Endothelial cell of umbilical vein (primary cell): ENCODE measurements at regions not wholly inside any gene's neighbourhood (a gene's known extent, or its start where the extent isn't known, plus 50 kb on each side); places are given as distances from the start of the nearest gene placed in this dataset.

Experiments used
- BruUV-seq: library from RNA; stranded (reverse); fragments of 400-500 nt; replicated peaks from 2 replicates; lab custom pipeline; 2021; lab: Mats Ljungman, UMichigan
- CTCF ChIA-PET: fragments of 300-600, 350-600 bp; sonication (Branson Sonifier 250); formaldehyde crosslinking; loops from one replicate; lab custom pipeline; 2021; ENCODE audit warnings: antibody characterized with exemption, inconsistent platforms; lab: Charles Lee
- POLR2A ChIA-PET: fragments of 300-600, 350-600 bp; sonication (Branson Sonifier 250); formaldehyde crosslinking; loops from one replicate; lab custom pipeline; 2021; ENCODE audit warnings: antibody characterized with exemption, inconsistent platforms; lab: Charles Lee
- DNase-seq: peaks from one replicate; pipeline ENCODE4 v3.0.0-alpha.2; 2011; ENCODE audit warnings: low read depth, low spot score
- FAIRE-seq: peaks from 2 replicates; lab custom pipeline; 2011; peaks lifted over from hg19 to GRCh38; lab: Jason Lieb, UNC
- H2AFZ ChIP-seq: 2 replicates; pipeline ENCODE4 v1.6.0; 2012; ENCODE audit warnings: low read depth, low read length, control low read depth, inconsistent platforms
- H3K27ac ChIP-seq: 2 replicates; pipeline ENCODE4 v1.5.1; 2011; ENCODE audit warnings: low read depth, mild to moderate bottlenecking, control low read depth, low read length, moderate library complexity; ENCODE audit not compliant: insufficient read depth
- H3K27me3 ChIP-seq, 2 experiments: 2 replicates each; pipeline versions ENCODE4 v1.6.0 to v1.6.1; 2011; ENCODE audit warnings: low read length in 2 of 2, mixed read lengths in 1 of 2; ENCODE audit not compliant: control insufficient read depth in 2 of 2, insufficient read depth in 2 of 2
- H3K36me3 ChIP-seq, 2 experiments: 2 replicates in 1 of 2; 3 replicates in 1 of 2; pipeline ENCODE4 v1.5.1; 2011; ENCODE audit warnings: low read length in 2 of 2, mild to moderate bottlenecking in 1 of 2, moderate library complexity in 1 of 2; ENCODE audit not compliant: control insufficient read depth in 2 of 2, insufficient read depth in 2 of 2; ENCODE audit errors: extremely low read depth in 1 of 2
- H3K4me1 ChIP-seq: 3 replicates; pipeline ENCODE4 v1.5.1; 2011; ENCODE audit warnings: mild to moderate bottlenecking, low read length; ENCODE audit not compliant: control insufficient read depth, insufficient read depth; ENCODE audit errors: extremely low read depth
- H3K4me2 ChIP-seq: 2 replicates; pipeline ENCODE4 v1.6.1; 2011; ENCODE audit warnings: low read length, control low read depth, mixed read lengths; ENCODE audit not compliant: insufficient read depth
- H3K4me3 ChIP-seq, 3 experiments: fragments of 200-600 bp in 1 of 3; sonication (generic), shearing (Covaris generic) in 1 of 3; replicated peaks in 1 of 3; 2 replicates each; pipeline ENCODE4 v1.5.1; 2011 to 2016; ENCODE audit warnings: control low read depth in 3 of 3, low read length in 3 of 3, mild to moderate bottlenecking in 2 of 3, inconsistent platforms in 1 of 3, low read depth in 1 of 3, moderate library complexity in 1 of 3; ENCODE audit not compliant: insufficient read depth in 1 of 3
- H3K79me2 ChIP-seq: 2 replicates; pipeline ENCODE4 v1.6.0; 2012; ENCODE audit warnings: low read length, inconsistent platforms; ENCODE audit not compliant: control insufficient read depth, insufficient read depth
- H3K9ac ChIP-seq: replicated peaks from 2 replicates; pipeline ENCODE3; 2011; ENCODE audit warnings: low read length, control low read depth; ENCODE audit not compliant: insufficient read depth; ENCODE audit errors: extremely low read depth
- H3K9me1 ChIP-seq: replicated peaks from 3 replicates; pipeline ENCODE4 v1.6.0; 2011; ENCODE audit warnings: mild to moderate bottlenecking, low read length; ENCODE audit not compliant: control insufficient read depth, insufficient read depth; ENCODE audit errors: extremely low read depth
- H3K9me3 ChIP-seq: replicated peaks from 2 replicates; pipeline ENCODE4 v1.5.1; 2012; ENCODE audit warnings: low read length, inconsistent platforms; ENCODE audit not compliant: control insufficient read depth, insufficient read depth
- H4K20me1 ChIP-seq: replicated peaks from 2 replicates; pipeline ENCODE3; 2011; ENCODE audit warnings: mild to moderate bottlenecking, low read length; ENCODE audit not compliant: control insufficient read depth, insufficient read depth; ENCODE audit errors: extremely low read depth
- CTCF ChIP-seq, 2 donors: IDR thresholded peaks; 1 replicate in 1 of 2; 2 replicates in 1 of 2; pipeline ENCODE4 v1.5.1; 2011; ENCODE audit warnings: low read length in 2 of 2, mild to moderate bottlenecking in 2 of 2, moderate library complexity in 2 of 2, control low read depth in 1 of 2, inconsistent platforms in 1 of 2, low read depth in 1 of 2; ENCODE audit not compliant: insufficient read depth in 1 of 2; ENCODE audit errors: extremely low read depth in 1 of 2
- EZH2 ChIP-seq: IDR thresholded peaks from 2 replicates; pipeline ENCODE4 v1.6.1; 2012; ENCODE audit warnings: borderline replicate concordance, low read depth, mild to moderate bottlenecking, moderate library complexity, low read length, inconsistent platforms; ENCODE audit not compliant: severe bottlenecking
- FOS ChIP-seq: IDR thresholded peaks from 2 replicates; pipeline ENCODE4 v1.6.1; 2011; ENCODE audit warnings: mild to moderate bottlenecking, low read length, moderate library complexity, borderline replicate concordance; ENCODE audit not compliant: insufficient read depth
- GATA2 ChIP-seq: IDR thresholded peaks from 2 replicates; pipeline ENCODE4 v1.7.0; 2011; ENCODE audit warnings: low read depth, mild to moderate bottlenecking, moderate library complexity, mixed read lengths, low read length; ENCODE audit not compliant: insufficient read length, insufficient read depth
- JUN ChIP-seq: IDR thresholded peaks from 2 replicates; pipeline ENCODE4 v1.6.1; 2011; ENCODE audit warnings: borderline replicate concordance, low read depth; ENCODE audit not compliant: insufficient read length, insufficient read depth
- MAX ChIP-seq: IDR thresholded peaks from 2 replicates; pipeline ENCODE4 v1.6.1; 2011; ENCODE audit not compliant: insufficient read depth, insufficient read length
- MYC ChIP-seq: IDR thresholded peaks from one replicate; pipeline ENCODE4 v1.6.1; 2011; ENCODE audit warnings: mild to moderate bottlenecking, low read depth, low read length
- POLR2A ChIP-seq: IDR thresholded peaks from 2 replicates; pipeline ENCODE4 v1.6.1; 2012; ENCODE audit warnings: low read depth, mild to moderate bottlenecking, control low read depth, low read length
- POLR2AphosphoS5 ChIP-seq: IDR thresholded peaks from 2 replicates; pipeline ENCODE4 v1.6.1; 2012; ENCODE audit warnings: low read depth, mild to moderate bottlenecking, control low read depth, low read length, moderate library complexity; ENCODE audit not compliant: insufficient read depth
- dilution Hi-C: fragments of 300-500 bp; cut with MboI; formaldehyde crosslinking; loops from one replicate; pipeline ENCODE4 v1.15.0; 2019; ENCODE audit warnings: low sequenced_read_pairs; ENCODE audit not compliant: extremely low pct_ligation_motif_present
- intact Hi-C: fragments of 100-400 bp; cut with micrococcal nuclease; formaldehyde crosslinking; loops from one replicate; pipeline ENCODE4 v1.10.0; 2022

- TF ChIP-seq JUN = no peak
- no peak for TF ChIP-seq POLR2A
- no peak for TF ChIP-seq MYC
- no peak for TF ChIP-seq CTCF (IDR thresholded peaks at IDR 0.05; ENCODE audit: extremely low read depth in 1 of 2, insufficient read depth in 1 of 2, low read depth in 1 of 2, low read length in 2 of 2)
- no peak for TF ChIP-seq POLR2AphosphoS5
- TF ChIP-seq GATA2 = no peak
- no peak for TF ChIP-seq FOS
- TF ChIP-seq MAX = no peak
- no peak for TF ChIP-seq EZH2
- POLR2A ChIA-PET = no interaction called here
- CTCF ChIA-PET = interaction anchor here (1.0 kb wide), 1 partner anchor 9 kb away, joined by 3 read pairs; no protein-coding TSS in a partner anchor
- no peak overlapping the region for H3K9ac ChIP-seq
- no peaks in the 10 kb centered on the region for H3K36me3 ChIP-seq
- H3K9me1 ChIP-seq = no peaks in the 10 kb centered on the region
- no peak for FAIRE-seq
- H3K27me3 ChIP-seq = no peaks in the 10 kb centered on the region
- no TSS peak for BruUV-seq
- no peak for DNase-seq
- no peaks in the 10 kb centered on the region for H3K4me1 ChIP-seq
- H3K79me2 ChIP-seq = no peaks in the 10 kb centered on the region
- peaks cover 2% of the 10 kb centered on the region for H3K9me3 ChIP-seq
- intact Hi-C loops (no loop called here), dilution Hi-C loops (no loop called here)
- H3K27ac ChIP-seq = no peak overlapping the region
- no peak overlapping the region for H2AFZ ChIP-seq
- no peaks in the 10 kb centered on the region for H4K20me1 ChIP-seq
- H3K4me2 ChIP-seq = no peak overlapping the region
- H3K4me3 ChIP-seq = no peak overlapping the region
Measured at GRCh38 chr3:86147119-86147518, 843.8 kb downstream of the VGLL3 start.
